HepG2 (cell line): ENCODE measurements at regions not wholly inside any gene's neighbourhood (a gene's known extent, or its start where the extent isn't known, plus 50 kb on each side); places are given as distances from the start of the nearest gene placed in this dataset.

Experiments used
- ARID2 ChIP-seq: sonication (generic); formaldehyde crosslinking; IDR thresholded peaks from 2 replicates; pipeline ENCODE4 v1.8.1; 2022; ENCODE audit warnings: mild to moderate bottlenecking, missing genetic modification reagents, borderline replicate concordance
- BRCA1 ChIP-seq: sonication (generic); formaldehyde crosslinking; IDR thresholded peaks from 2 replicates; pipeline ENCODE4 v1.4.0; 2020; ENCODE audit warnings: missing genetic modification reagents
- ELF3 ChIP-seq: IDR thresholded peaks from 2 replicates; pipeline ENCODE4 v1.6.1; 2016; ENCODE audit warnings: missing genetic modification reagents, missing compliant biosample characterization
- ETV6 ChIP-seq: sonication (generic); formaldehyde crosslinking; conservative IDR thresholded peaks from 2 replicates; pipeline ENCODE4 v1.4.0; 2020; ENCODE audit warnings: missing genetic modification reagents
- HOXA5 ChIP-seq: sonication (generic); formaldehyde crosslinking; IDR thresholded peaks from 2 replicates; pipeline ENCODE4 v1.4.0; 2020; ENCODE audit warnings: missing genetic modification reagents
- PAF1 ChIP-seq: IDR thresholded peaks from 2 replicates; pipeline ENCODE4 v1.6.1; 2016; ENCODE audit warnings: missing genetic modification reagents, missing compliant biosample characterization
- SAFB2 ChIP-seq: sonication (generic); formaldehyde crosslinking; IDR thresholded peaks from 2 replicates; pipeline ENCODE4 v1.5.1; 2020; ENCODE audit warnings: missing genetic modification reagents, low read depth, mild to moderate bottlenecking, borderline replicate concordance
- SMAD3 ChIP-seq: sonication (generic); formaldehyde crosslinking; IDR thresholded peaks from 2 replicates; pipeline ENCODE4 v1.4.0; 2020; ENCODE audit warnings: missing genetic modification reagents
- SPEN ChIP-seq: sonication (generic); formaldehyde crosslinking; IDR thresholded peaks from 2 replicates; pipeline ENCODE4 v1.5.1; 2020; ENCODE audit warnings: low read depth, mild to moderate bottlenecking, missing genetic modification reagents
- ZBTB3 ChIP-seq: sonication (generic); formaldehyde crosslinking; IDR thresholded peaks from 2 replicates; pipeline ENCODE4 v1.4.0; 2020; ENCODE audit warnings: low read depth, mild to moderate bottlenecking, moderate library complexity, missing genetic modification reagents, borderline replicate concordance
- ZBTB7B ChIP-seq: sonication (generic); formaldehyde crosslinking; IDR thresholded peaks from 2 replicates; pipeline ENCODE4 v1.4.0; 2020; ENCODE audit warnings: missing genetic modification reagents
- ZFP36L1 ChIP-seq: sonication (generic); formaldehyde crosslinking; IDR thresholded peaks from 2 replicates; pipeline ENCODE4 v1.8.0; 2022; ENCODE audit warnings: mild to moderate bottlenecking, missing genetic modification reagents, moderate library complexity
- ZNF207 ChIP-seq: fragments of 450-650 bp; IDR thresholded peaks from 2 replicates; pipeline ENCODE4 v1.6.1; 2016; ENCODE audit warnings: antibody characterized with exemption, borderline replicate concordance
- ZNF230 ChIP-seq: sonication (generic); formaldehyde crosslinking; IDR thresholded peaks from 2 replicates; pipeline ENCODE4 v1.4.0; 2020; ENCODE audit warnings: mild to moderate bottlenecking, missing genetic modification reagents
- ZNF333 ChIP-seq: sonication (generic); formaldehyde crosslinking; IDR thresholded peaks from 2 replicates; pipeline ENCODE4 v1.4.0; 2020; ENCODE audit warnings: mild to moderate bottlenecking, missing genetic modification reagents, borderline replicate concordance
- ZNF33A ChIP-seq: sonication (generic); formaldehyde crosslinking; IDR thresholded peaks from 2 replicates; pipeline ENCODE4 v1.5.1; 2020; ENCODE audit warnings: missing genetic modification reagents, mild to moderate bottlenecking, moderate library complexity, borderline replicate concordance
- ZNF75D ChIP-seq: sonication (generic); formaldehyde crosslinking; IDR thresholded peaks from 2 replicates; pipeline ENCODE4 v1.8.1; 2023; ENCODE audit warnings: missing genetic modification reagents, mild to moderate bottlenecking, borderline replicate concordance
- ZNF772 ChIP-seq: sonication (generic); formaldehyde crosslinking; IDR thresholded peaks from 2 replicates; pipeline ENCODE4 v1.5.0; 2020; ENCODE audit warnings: mild to moderate bottlenecking, missing genetic modification reagents
- ZNF891 ChIP-seq: sonication (generic); formaldehyde crosslinking; IDR thresholded peaks from 2 replicates; pipeline ENCODE4 v1.5.0; 2020; ENCODE audit warnings: mild to moderate bottlenecking, missing genetic modification reagents
- TF ChIP-seq, protein P1 (sequence below): sonication (generic); formaldehyde crosslinking; conservative IDR thresholded peaks from 2 replicates; pipeline ENCODE4 v1.4.0; 2020; ENCODE audit warnings: mild to moderate bottlenecking, missing genetic modification reagents, moderate library complexity
- TF ChIP-seq, protein P2 (sequence below): fragments of 450-650 bp; IDR thresholded peaks from 2 replicates; pipeline ENCODE4 v1.6.1; 2017; ENCODE audit warnings: mild to moderate bottlenecking
- TF ChIP-seq, protein P3 (sequence below): sonication (generic); formaldehyde crosslinking; IDR thresholded peaks from 2 replicates; pipeline ENCODE4 v1.5.1; 2020; ENCODE audit warnings: missing genetic modification reagents, mild to moderate bottlenecking, borderline replicate concordance

DNA sequence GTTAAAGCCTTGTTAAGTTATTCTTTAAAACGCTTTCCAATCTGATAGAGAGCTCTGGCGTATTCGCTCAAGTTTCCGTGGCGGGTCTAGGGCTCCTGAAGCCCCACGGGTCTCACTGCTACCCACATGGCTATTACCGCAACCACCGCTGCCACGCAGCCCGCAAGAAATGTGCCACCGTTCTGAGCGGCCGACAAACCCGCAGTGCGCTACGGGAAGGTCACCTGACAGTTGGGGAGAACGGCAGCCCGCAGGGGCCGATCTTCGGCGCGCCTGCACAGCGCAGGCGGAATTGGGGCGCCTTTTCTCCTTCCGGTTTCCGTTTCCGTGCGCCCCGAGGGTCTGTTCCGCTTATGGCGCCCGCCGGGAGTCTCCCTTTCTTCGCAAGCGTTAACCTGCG, 76.6 kb upstream of the SNRPN start (continued):
- TF ChIP-seq, protein P1, sequence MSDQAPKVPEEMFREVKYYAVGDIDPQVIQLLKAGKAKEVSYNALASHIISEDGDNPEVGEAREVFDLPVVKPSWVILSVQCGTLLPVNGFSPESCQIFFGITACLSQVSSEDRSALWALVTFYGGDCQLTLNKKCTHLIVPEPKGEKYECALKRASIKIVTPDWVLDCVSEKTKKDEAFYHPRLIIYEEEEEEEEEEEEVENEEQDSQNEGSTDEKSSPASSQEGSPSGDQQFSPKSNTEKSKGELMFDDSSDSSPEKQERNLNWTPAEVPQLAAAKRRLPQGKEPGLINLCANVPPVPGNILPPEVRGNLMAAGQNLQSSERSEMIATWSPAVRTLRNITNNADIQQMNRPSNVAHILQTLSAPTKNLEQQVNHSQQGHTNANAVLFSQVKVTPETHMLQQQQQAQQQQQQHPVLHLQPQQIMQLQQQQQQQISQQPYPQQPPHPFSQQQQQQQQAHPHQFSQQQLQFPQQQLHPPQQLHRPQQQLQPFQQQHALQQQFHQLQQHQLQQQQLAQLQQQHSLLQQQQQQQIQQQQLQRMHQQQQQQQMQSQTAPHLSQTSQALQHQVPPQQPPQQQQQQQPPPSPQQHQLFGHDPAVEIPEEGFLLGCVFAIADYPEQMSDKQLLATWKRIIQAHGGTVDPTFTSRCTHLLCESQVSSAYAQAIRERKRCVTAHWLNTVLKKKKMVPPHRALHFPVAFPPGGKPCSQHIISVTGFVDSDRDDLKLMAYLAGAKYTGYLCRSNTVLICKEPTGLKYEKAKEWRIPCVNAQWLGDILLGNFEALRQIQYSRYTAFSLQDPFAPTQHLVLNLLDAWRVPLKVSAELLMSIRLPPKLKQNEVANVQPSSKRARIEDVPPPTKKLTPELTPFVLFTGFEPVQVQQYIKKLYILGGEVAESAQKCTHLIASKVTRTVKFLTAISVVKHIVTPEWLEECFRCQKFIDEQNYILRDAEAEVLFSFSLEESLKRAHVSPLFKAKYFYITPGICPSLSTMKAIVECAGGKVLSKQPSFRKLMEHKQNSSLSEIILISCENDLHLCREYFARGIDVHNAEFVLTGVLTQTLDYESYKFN (CRISPR knock-in tag): peak; percentile 24; the same call in 1 of the 2 replicates
- no peak for TF ChIP-seq ARID2
- no peak for TF ChIP-seq ZNF333
- 0 out of 2 replicates have a peak, but pooled peaks have one; percentile 46 for TF ChIP-seq SMAD3 (CRISPR knock-in tag)
- 0 out of 2 replicates have a peak, but pooled peaks have one; percentile 38 for TF ChIP-seq ZBTB7B
- TF ChIP-seq ZFP36L1: no peak
- TF ChIP-seq ETV6 (CRISPR knock-in tag): 0 out of 2 replicates have a peak, but pooled peaks have one; percentile 25
- TF ChIP-seq SPEN: no peak
- TF ChIP-seq ELF3 (CRISPR knock-in tag): peak; percentile 58
- no peak for TF ChIP-seq PAF1 (CRISPR knock-in tag)
- TF ChIP-seq ZNF75D (CRISPR knock-in tag): no peak
- no peak for TF ChIP-seq ZNF230
- no peak for TF ChIP-seq HOXA5 (CRISPR knock-in tag)
- no peak for TF ChIP-seq ZNF772 (CRISPR knock-in tag)
- TF ChIP-seq, protein P2, sequence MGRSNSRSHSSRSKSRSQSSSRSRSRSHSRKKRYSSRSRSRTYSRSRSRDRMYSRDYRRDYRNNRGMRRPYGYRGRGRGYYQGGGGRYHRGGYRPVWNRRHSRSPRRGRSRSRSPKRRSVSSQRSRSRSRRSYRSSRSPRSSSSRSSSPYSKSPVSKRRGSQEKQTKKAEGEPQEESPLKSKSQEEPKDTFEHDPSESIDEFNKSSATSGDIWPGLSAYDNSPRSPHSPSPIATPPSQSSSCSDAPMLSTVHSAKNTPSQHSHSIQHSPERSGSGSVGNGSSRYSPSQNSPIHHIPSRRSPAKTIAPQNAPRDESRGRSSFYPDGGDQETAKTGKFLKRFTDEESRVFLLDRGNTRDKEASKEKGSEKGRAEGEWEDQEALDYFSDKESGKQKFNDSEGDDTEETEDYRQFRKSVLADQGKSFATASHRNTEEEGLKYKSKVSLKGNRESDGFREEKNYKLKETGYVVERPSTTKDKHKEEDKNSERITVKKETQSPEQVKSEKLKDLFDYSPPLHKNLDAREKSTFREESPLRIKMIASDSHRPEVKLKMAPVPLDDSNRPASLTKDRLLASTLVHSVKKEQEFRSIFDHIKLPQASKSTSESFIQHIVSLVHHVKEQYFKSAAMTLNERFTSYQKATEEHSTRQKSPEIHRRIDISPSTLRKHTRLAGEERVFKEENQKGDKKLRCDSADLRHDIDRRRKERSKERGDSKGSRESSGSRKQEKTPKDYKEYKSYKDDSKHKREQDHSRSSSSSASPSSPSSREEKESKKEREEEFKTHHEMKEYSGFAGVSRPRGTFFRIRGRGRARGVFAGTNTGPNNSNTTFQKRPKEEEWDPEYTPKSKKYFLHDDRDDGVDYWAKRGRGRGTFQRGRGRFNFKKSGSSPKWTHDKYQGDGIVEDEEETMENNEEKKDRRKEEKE: no peak
- peak; percentile 25; the same call in 1 of the 2 replicates for TF ChIP-seq ZNF891
- no peak for TF ChIP-seq ZNF33A (CRISPR knock-in tag)
- TF ChIP-seq ZBTB3: no peak
- TF ChIP-seq, protein P3, sequence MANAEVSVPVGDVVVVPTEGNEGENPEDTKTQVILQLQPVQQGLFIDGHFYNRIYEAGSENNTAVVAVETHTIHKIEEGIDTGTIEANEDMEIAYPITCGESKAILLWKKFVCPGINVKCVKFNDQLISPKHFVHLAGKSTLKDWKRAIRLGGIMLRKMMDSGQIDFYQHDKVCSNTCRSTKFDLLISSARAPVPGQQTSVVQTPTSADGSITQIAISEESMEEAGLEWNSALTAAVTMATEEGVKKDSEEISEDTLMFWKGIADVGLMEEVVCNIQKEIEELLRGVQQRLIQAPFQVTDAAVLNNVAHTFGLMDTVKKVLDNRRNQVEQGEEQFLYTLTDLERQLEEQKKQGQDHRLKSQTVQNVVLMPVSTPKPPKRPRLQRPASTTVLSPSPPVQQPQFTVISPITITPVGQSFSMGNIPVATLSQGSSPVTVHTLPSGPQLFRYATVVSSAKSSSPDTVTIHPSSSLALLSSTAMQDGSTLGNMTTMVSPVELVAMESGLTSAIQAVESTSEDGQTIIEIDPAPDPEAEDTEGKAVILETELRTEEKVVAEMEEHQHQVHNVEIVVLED (CRISPR knock-in tag): peak; percentile 75
- TF ChIP-seq SAFB2: no peak
- no peak for TF ChIP-seq BRCA1 (CRISPR knock-in tag)
- no peak for TF ChIP-seq ZNF207
